Right ventricle myocardium inferior (tissue), 1 donor: ENCODE measurements at regions not wholly inside any gene's neighbourhood (a gene's known extent, or its start where the extent isn't known, plus 50 kb on each side); places are given as distances from the start of the nearest gene placed in this dataset.
"Not testable (repeated sequence)": the region's sequence is repeated elsewhere in the genome, so short reads cannot be mapped to it uniquely, and the experiment has no call there.

Source experiments
- ATAC-seq: fragments of 200-7000 bp; cut with Tn5 transposase; one replicate; pipeline ENCODE4 v1.9.1; 2020; ENCODE audit warnings: mild to moderate bottlenecking, moderate library complexity
- DNase-seq: peaks from one replicate; pipeline ENCODE4 v3.0.0; 2021; ENCODE audit errors: missing footprints
- intact Hi-C: fragments of 100-400 bp; cut with DNase I; formaldehyde crosslinking; loops from one replicate; pipeline ENCODE4 v1.11.0; 2022
- donor health status: DM: no; HTN: yes; CAD: no; lungs with severe emphysema.

- DNase-seq (no peak), ATAC-seq (no peak)
- intact Hi-C loops = no loop called here
Measured at GRCh38 chr6:85961125-85961524, 318.4 kb upstream of the SYNCRIP start.

- ATAC-seq (no peak), DNase-seq (no peak)
- intact Hi-C loops = no loop called here
Measured at GRCh38 chr6:85948481-85948880, 305.8 kb upstream of the SYNCRIP start.

- ATAC-seq = no peak
- intact Hi-C loops = no loop called here
- no peak for DNase-seq
Measured at GRCh38 chr6:85945459-85946185, 302.9 kb upstream of the SYNCRIP start.

- intact Hi-C loops = no loop called here
- ATAC-seq (no peak), DNase-seq (no peak)
Measured at GRCh38 chr6:85944776-85945175, 302.1 kb upstream of the SYNCRIP start.

GRCh38 chr6:85942844-85943243, 300.2 kb upstream of the SYNCRIP start:
- DNase-seq = no peak
- intact Hi-C loops = no loop called here

GRCh38 chr6:85936916-85937315, 294.2 kb upstream of the SYNCRIP start:
- ATAC-seq = no peak
- intact Hi-C loops = no loop called here
- no peak for DNase-seq

More at GRCh38 chr6:85942844-85943243, 300.2 kb upstream of the SYNCRIP start:
- no peak for ATAC-seq

GRCh38 chr6:85923013-85923430, 280.3 kb upstream of the SYNCRIP start:
- ATAC-seq = peak; percentile 23
- intact Hi-C loops = loop anchor here (10.0 kb wide), 2 partner anchors 252 to 932 kb away; no protein-coding TSS in a partner anchor
- no peak for DNase-seq

- intact Hi-C loops = loop anchor here (10.0 kb wide), 2 partner anchors 254 to 934 kb away; no protein-coding TSS in a partner anchor
- peak; percentile 48 for ATAC-seq
- peak; percentile 63 for DNase-seq
Measured at GRCh38 chr6:85920782-85921181, 278.1 kb upstream of the SYNCRIP start.

GRCh38 chr6:85917522-85917921, 274.8 kb upstream of the SYNCRIP start:
- ATAC-seq = no peak
- intact Hi-C loops = no loop called here
- DNase-seq = no peak

GRCh38 chr6:85913001-85913400, 270.3 kb upstream of the SYNCRIP start:
- no peak for DNase-seq
- intact Hi-C loops = no loop called here
- ATAC-seq = no peak

- ATAC-seq (no peak), DNase-seq (no peak)
- intact Hi-C loops = no loop called here
Measured at GRCh38 chr6:85912582-85912981, 269.9 kb upstream of the SYNCRIP start.

- intact Hi-C loops = no loop called here
- DNase-seq (no peak), ATAC-seq (no peak)
Measured at GRCh38 chr6:85911067-85911466, 268.4 kb upstream of the SYNCRIP start.

- intact Hi-C loops, DNase-seq, ATAC-seq: not testable (repeated sequence)
Measured at GRCh38 chr6:85908120-85908519, 265.4 kb upstream of the SYNCRIP start.

GRCh38 chr6:85892346-85892745, 249.7 kb upstream of the SYNCRIP start:
- no peak for DNase-seq
- ATAC-seq = no peak
- intact Hi-C loops = no loop called here

GRCh38 chr6:85887461-85887860, 244.8 kb upstream of the SYNCRIP start:
- intact Hi-C loops = no loop called here
- no peak for ATAC-seq
- no peak for DNase-seq

- DNase-seq (no peak), ATAC-seq (no peak)
- intact Hi-C loops = loop anchor here (10.0 kb wide), 1 partner anchor 224 kb away; the partner anchor contains the start of gene SYNCRIP
Measured at GRCh38 chr6:85868685-85869084, 226.0 kb upstream of the SYNCRIP start.

GRCh38 chr6:85867595-85867994, 224.9 kb upstream of the SYNCRIP start:
- DNase-seq = no peak
- no peak for ATAC-seq
- intact Hi-C loops = loop anchor here (10.0 kb wide), 1 partner anchor 223 kb away; the partner anchor contains the start of gene SYNCRIP

GRCh38 chr6:85866758-85867401, 224.2 kb upstream of the SYNCRIP start:
- no peak for DNase-seq
- intact Hi-C loops = loop anchor here (10.0 kb wide), 1 partner anchor 222 kb away; the partner anchor contains the start of gene SYNCRIP
- no peak for ATAC-seq

- intact Hi-C loops = loop anchor here (10.0 kb wide), 1 partner anchor 222 kb away; the partner anchor contains the start of gene SYNCRIP
- peak; percentile 52 for ATAC-seq
- DNase-seq = no peak
Measured at GRCh38 chr6:85866370-85866730, 223.7 kb upstream of the SYNCRIP start.
